OCI-LY7 (cell line): ENCODE measurements at regions not wholly inside any gene's neighbourhood (a gene's known extent, or its start where the extent isn't known, plus 50 kb on each side); places are given as distances from the start of the nearest gene placed in this dataset.

ENCODE experiments used
- EZH2phosphoT487 ChIP-seq: fragments of 200-600 bp; sonication (generic); IDR thresholded peaks from 2 replicates; pipeline ENCODE4 v1.6.1; 2018; ENCODE audit warnings: low read depth, borderline replicate concordance, mild to moderate bottlenecking, mixed run types, antibody characterized with exemption, low read length, moderate library complexity, mixed read lengths
- TF ChIP-seq, protein P1 (sequence below): fragments of 200-600 bp; sonication (generic); conservative IDR thresholded peaks from 2 replicates; pipeline ENCODE4 v1.5.1; 2014; ENCODE audit warnings: mild to moderate bottlenecking, antibody characterized with exemption, low read length, moderate library complexity, mixed read lengths

- TF ChIP-seq, protein P1, sequence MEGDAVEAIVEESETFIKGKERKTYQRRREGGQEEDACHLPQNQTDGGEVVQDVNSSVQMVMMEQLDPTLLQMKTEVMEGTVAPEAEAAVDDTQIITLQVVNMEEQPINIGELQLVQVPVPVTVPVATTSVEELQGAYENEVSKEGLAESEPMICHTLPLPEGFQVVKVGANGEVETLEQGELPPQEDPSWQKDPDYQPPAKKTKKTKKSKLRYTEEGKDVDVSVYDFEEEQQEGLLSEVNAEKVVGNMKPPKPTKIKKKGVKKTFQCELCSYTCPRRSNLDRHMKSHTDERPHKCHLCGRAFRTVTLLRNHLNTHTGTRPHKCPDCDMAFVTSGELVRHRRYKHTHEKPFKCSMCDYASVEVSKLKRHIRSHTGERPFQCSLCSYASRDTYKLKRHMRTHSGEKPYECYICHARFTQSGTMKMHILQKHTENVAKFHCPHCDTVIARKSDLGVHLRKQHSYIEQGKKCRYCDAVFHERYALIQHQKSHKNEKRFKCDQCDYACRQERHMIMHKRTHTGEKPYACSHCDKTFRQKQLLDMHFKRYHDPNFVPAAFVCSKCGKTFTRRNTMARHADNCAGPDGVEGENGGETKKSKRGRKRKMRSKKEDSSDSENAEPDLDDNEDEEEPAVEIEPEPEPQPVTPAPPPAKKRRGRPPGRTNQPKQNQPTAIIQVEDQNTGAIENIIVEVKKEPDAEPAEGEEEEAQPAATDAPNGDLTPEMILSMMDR: no peak
- TF ChIP-seq EZH2phosphoT487: no peak
Measured at GRCh38 chr1:82874041-82874440, 1073.3 kb downstream of the ADGRL2 start.
